HEK293 (cell line): ENCODE measurements at regions not wholly inside any gene's neighbourhood (a gene's known extent, or its start where the extent isn't known, plus 50 kb on each side); places are given as distances from the start of the nearest gene placed in this dataset.

ENCODE experiments used
- GLI4 ChIP-seq: fragments of 450-650 bp; formaldehyde crosslinking; IDR thresholded peaks from 2 replicates; pipeline ENCODE4 v1.5.1; 2016; ENCODE audit warnings: missing biosample characterization, missing genetic modification characterization
- MYNN ChIP-seq: fragments of 450-650 bp; formaldehyde crosslinking; IDR thresholded peaks from 2 replicates; pipeline ENCODE4 v1.5.1; 2016; ENCODE audit warnings: missing biosample characterization, missing genetic modification characterization, borderline replicate concordance
- REST ChIP-seq: fragments of 450-650 bp; formaldehyde crosslinking; IDR thresholded peaks from 2 replicates; pipeline ENCODE4 v1.5.1; 2016; ENCODE audit warnings: missing biosample characterization, missing genetic modification characterization
- SCRT1 ChIP-seq: fragments of 450-650 bp; formaldehyde crosslinking; IDR thresholded peaks from 2 replicates; pipeline ENCODE4 v1.5.1; 2016; ENCODE audit warnings: missing biosample characterization, missing genetic modification characterization, borderline replicate concordance
- SP3 ChIP-seq: fragments of 450-650 bp; formaldehyde crosslinking; IDR thresholded peaks from 2 replicates; pipeline ENCODE4 v1.5.1; 2016; ENCODE audit warnings: missing biosample characterization, missing genetic modification characterization
- ZBTB8A ChIP-seq: fragments of 450-650 bp; formaldehyde crosslinking; IDR thresholded peaks from 2 replicates; pipeline ENCODE4 v1.5.1; 2016; ENCODE audit warnings: missing biosample characterization, missing genetic modification characterization
- ZNF121 ChIP-seq: fragments of 450-650 bp; formaldehyde crosslinking; IDR thresholded peaks from 2 replicates; pipeline ENCODE4 v1.5.1; 2016; ENCODE audit warnings: missing biosample characterization, missing genetic modification characterization
- ZNF274 ChIP-seq, 2 experiments: fragments of 200-500 bp in 1 of 2; fragments of 450-650 bp in 1 of 2; sonication (Bioruptor generic) in 1 of 2; formaldehyde crosslinking in 1 of 2; IDR thresholded peaks; 2 replicates each; pipeline versions ENCODE4 v1.5.1 to v1.6.1; 2014 to 2016; ENCODE audit warnings: borderline replicate concordance in 1 of 2, inconsistent platforms in 1 of 2, low read length in 1 of 2, missing biosample characterization in 1 of 2, missing genetic modification characterization in 1 of 2
- ZNF350 ChIP-seq: fragments of 450-650 bp; formaldehyde crosslinking; IDR thresholded peaks from 2 replicates; pipeline ENCODE4 v1.5.0; 2017; ENCODE audit warnings: missing biosample characterization, mild to moderate bottlenecking, missing genetic modification characterization
- ZNF645 ChIP-seq: fragments of 450-650 bp; formaldehyde crosslinking; IDR thresholded peaks from 2 replicates; pipeline ENCODE4; 2016; ENCODE audit warnings: missing biosample characterization, missing genetic modification characterization
- ZNF660 ChIP-seq: fragments of 450-650 bp; IDR thresholded peaks from 2 replicates; pipeline ENCODE4 v1.5.1; 2018; ENCODE audit warnings: missing biosample characterization, mild to moderate bottlenecking, missing genetic modification characterization
- TF ChIP-seq, protein P1 (sequence below): fragments of 450-650 bp; formaldehyde crosslinking; IDR thresholded peaks from 2 replicates; pipeline ENCODE4 v1.5.1; 2016; ENCODE audit warnings: missing biosample characterization, missing genetic modification characterization

DNA sequence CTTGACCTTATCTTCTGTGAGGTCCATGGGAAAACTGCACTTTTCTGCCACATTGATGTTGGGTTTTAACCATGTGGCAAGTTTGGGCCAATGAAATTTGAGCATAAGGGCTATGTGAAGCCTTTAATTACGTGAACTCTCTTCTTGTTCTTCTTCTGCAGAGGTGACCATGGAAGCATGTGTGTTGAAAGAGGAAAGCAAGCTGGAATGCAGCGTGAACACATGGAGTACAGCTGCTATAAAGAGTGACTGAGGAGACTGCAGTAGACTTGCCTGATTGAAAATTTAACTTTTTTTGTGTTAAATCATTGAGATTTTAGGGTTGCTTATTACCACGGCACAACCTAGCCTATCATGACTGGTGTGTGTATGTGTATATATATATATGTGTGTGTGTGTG is 347.3 kb downstream of the ZIC1 start:
- TF ChIP-seq ZNF660 (no peak), ZNF274 (IDR thresholded peaks at IDR 0.05; ENCODE audit: low read length) (no peak), ZNF274 (tag by site-specific recombination; IDR thresholded peaks at IDR 0.05; ENCODE audit: borderline replicate concordance) (no peak), ZNF350 (tag by site-specific recombination) (no peak), ZNF121 (tag by site-specific recombination) (no peak), SCRT1 (tag by site-specific recombination) (no peak), MYNN (tag by site-specific recombination) (no peak), ZNF645 (tag by site-specific recombination) (no peak), ZBTB8A (tag by site-specific recombination) (no peak), SP3 (tag by site-specific recombination) (no peak), REST (no peak), GLI4 (no peak)
- TF ChIP-seq, protein P1, sequence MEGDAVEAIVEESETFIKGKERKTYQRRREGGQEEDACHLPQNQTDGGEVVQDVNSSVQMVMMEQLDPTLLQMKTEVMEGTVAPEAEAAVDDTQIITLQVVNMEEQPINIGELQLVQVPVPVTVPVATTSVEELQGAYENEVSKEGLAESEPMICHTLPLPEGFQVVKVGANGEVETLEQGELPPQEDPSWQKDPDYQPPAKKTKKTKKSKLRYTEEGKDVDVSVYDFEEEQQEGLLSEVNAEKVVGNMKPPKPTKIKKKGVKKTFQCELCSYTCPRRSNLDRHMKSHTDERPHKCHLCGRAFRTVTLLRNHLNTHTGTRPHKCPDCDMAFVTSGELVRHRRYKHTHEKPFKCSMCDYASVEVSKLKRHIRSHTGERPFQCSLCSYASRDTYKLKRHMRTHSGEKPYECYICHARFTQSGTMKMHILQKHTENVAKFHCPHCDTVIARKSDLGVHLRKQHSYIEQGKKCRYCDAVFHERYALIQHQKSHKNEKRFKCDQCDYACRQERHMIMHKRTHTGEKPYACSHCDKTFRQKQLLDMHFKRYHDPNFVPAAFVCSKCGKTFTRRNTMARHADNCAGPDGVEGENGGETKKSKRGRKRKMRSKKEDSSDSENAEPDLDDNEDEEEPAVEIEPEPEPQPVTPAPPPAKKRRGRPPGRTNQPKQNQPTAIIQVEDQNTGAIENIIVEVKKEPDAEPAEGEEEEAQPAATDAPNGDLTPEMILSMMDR = no peak
